ENCODE measurements at regions not wholly inside any gene's neighbourhood (a gene's known extent, or its start where the extent isn't known, plus 50 kb on each side); places are given as distances from the start of the nearest gene placed in this dataset.

DNA sequence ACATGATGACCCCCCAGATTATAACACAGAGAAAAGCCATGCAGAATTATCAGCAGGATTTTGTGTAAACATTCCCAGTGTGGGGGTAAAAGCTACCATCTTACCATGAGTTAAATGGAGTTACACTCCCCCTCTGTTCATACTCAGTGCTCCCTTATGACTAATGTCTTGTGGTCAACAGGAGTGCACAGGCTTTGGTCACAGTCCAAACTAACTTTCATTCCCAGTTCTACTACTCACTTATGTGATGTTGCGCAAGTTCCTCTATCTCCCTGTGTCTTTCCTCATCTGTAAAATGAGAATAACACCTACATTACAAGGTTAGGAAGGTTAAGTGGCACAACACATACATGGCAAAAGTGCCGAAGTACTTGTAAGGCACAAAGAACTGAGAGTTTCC is 277.9 kb downstream of the RBM26 start:
- intact Hi-C loops (cut with DNase I): no loop called here
- Histone ChIP-seq H3K4me3 (no peak overlapping the region), H3K27ac (no peak overlapping the region), H3K9me3 (no peaks in the 10 kb centered on the region), H3K27me3 (ENCODE audit: low read depth) (no peaks in the 10 kb centered on the region), H3K4me1 (peaks cover 4% of the 10 kb centered on the region), H3K36me3 (no peaks in the 10 kb centered on the region)
- TF ChIP-seq CTCF (IDR thresholded peaks at IDR 0.05): no peak
- no peak for DNase-seq
- ATAC-seq: peak in 1 of 2 donors; percentile 61

DNA sequence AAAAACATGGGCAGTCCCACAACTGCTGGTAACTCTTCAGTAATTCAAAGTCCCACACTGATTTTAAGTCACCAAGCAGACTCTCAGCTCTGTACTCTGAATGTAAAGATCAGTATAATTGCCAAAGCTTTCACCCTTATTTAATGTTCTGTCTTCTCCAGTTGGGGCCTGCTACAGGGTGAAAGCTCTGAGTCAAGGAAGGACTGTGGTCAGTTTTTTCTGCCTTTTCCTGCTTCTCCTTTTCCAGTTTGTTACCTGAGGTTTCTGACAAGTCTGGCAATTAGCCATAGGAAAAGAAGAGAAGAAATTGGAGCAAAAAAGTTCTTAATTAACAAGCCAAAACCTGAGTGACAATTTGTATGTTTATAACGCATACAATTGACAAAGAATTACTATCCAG is 279.3 kb downstream of the RBM26 start:
- H3K36me3 ChIP-seq: no peaks in the 10 kb centered on the region
- H3K27me3 ChIP-seq (ENCODE audit: low read depth): no peaks in the 10 kb centered on the region
- H3K4me1 ChIP-seq: peaks cover 4% of the 10 kb centered on the region
- DNase-seq (no peak), ATAC-seq (no peak)
- no peaks in the 10 kb centered on the region for H3K9me3 ChIP-seq
- intact Hi-C loops (cut with DNase I): no loop called here
- no peak for TF ChIP-seq CTCF (IDR thresholded peaks at IDR 0.05)
- no peak overlapping the region for H3K4me3 ChIP-seq
- H3K27ac ChIP-seq: no peak overlapping the region

- intact Hi-C loops (cut with DNase I): no loop called here
Measured at GRCh38 chr13:79124183-79124582, 281.9 kb downstream of the RBM26 start.

DNA sequence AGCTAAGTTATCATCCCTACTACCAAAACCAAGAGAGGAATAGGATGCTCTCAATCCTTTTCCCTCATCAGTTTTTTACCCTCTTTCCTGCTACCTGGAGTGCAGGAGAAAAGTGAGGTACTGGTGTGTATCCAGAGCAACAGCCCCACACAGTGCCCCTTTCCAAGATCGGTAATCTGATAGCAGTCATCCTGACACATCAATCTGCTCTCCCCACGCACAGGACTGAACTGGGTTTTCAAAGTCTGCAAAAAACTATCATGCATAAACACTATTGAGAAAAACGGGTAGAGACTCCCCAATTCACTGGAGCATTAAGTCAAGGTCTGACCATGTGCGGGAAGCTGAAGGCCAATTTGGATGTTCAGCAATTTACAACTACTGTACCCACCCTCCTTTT is 284.8 kb downstream of the RBM26 start:
- Histone ChIP-seq H3K27ac (no peak overlapping the region), H3K4me3 (no peak overlapping the region), H3K27me3 (ENCODE audit: low read depth) (no peaks in the 10 kb centered on the region), H3K9me3 (no peaks in the 10 kb centered on the region), H3K4me1 (no peaks in the 10 kb centered on the region), H3K36me3 (no peaks in the 10 kb centered on the region)
- intact Hi-C loops (cut with DNase I): no loop called here
- no peak for DNase-seq
- no peak for TF ChIP-seq CTCF (IDR thresholded peaks at IDR 0.05)
- no peak for ATAC-seq

More at GRCh38 chr13:79124183-79124582, 281.9 kb downstream of the RBM26 start:
- no peak for DNase-seq
- Histone ChIP-seq H3K27me3 (ENCODE audit: low read depth) (no peaks in the 10 kb centered on the region), H3K4me3 (no peak overlapping the region), H3K36me3 (no peaks in the 10 kb centered on the region), H3K9me3 (no peaks in the 10 kb centered on the region), H3K27ac (no peak overlapping the region), H3K4me1 (peaks cover 4% of the 10 kb centered on the region)
- no peak for TF ChIP-seq CTCF (IDR thresholded peaks at IDR 0.05)
- ATAC-seq: peak in 1 of 2 donors; percentile 62

GRCh38 chr13:79119578-79120107 is 286.4 kb downstream of the RBM26 start:
- intact Hi-C loops (cut with DNase I): no loop called here
- no peak for DNase-seq

More at GRCh38 chr13:79119578-79120107, 286.4 kb downstream of the RBM26 start:
- no peak for TF ChIP-seq CTCF (IDR thresholded peaks at IDR 0.05)
- ATAC-seq: no peak
- Histone ChIP-seq H3K36me3 (no peaks in the 10 kb centered on the region), H3K4me3 (no peak overlapping the region), H3K27me3 (ENCODE audit: low read depth) (no peaks in the 10 kb centered on the region), H3K4me1 (no peaks in the 10 kb centered on the region), H3K27ac (no peak overlapping the region), H3K9me3 (no peaks in the 10 kb centered on the region)

All from lower lobe of right lung (tissue), 2 donors.